HL-60/S4 treated with retinoic acid at 250 ng/mL for 4 days and 3 days (cell line): ENCODE measurements at regions not wholly inside any gene's neighbourhood (a gene's known extent, or its start where the extent isn't known, plus 50 kb on each side); places are given as distances from the start of the nearest gene placed in this dataset.
"Not testable (repeated sequence)": the region's sequence is repeated elsewhere in the genome, so short reads cannot be mapped to it uniquely, and the experiment has no call there.

Source experiments
- in situ Hi-C: fragments of 300-500 bp; cut with MboI; formaldehyde crosslinking; loops from 2 replicates; pipeline ENCODE4 v1.7.0; 2022; ENCODE audit warnings: low sequenced_read_pairs

GRCh38 chr2:198653311-198653710 lies 804.4 kb downstream of the SATB2 start:
- in situ Hi-C loops: loop anchor here (25.0 kb wide), 1 partner anchor 834 kb away; no protein-coding TSS in a partner anchor

- in situ Hi-C loops: loop anchor here (25.0 kb wide), 1 partner anchor 835 kb away; no protein-coding TSS in a partner anchor
These were observed 805.3 kb downstream of the SATB2 start for GRCh38 chr2:198652461-198652860.

- in situ Hi-C loops: no loop called here
These were observed 811.9 kb downstream of the SATB2 start for GRCh38 chr2:198645816-198646215.

- in situ Hi-C loops: no loop called here
These were observed 816.6 kb downstream of the SATB2 start for GRCh38 chr2:198641161-198641560.

- in situ Hi-C loops: no loop called here
These were observed 817.3 kb downstream of the SATB2 start for GRCh38 chr2:198640463-198640862.

GRCh38 chr2:198639580-198639979 lies 818.2 kb downstream of the SATB2 start:
- in situ Hi-C loops: no loop called here

- in situ Hi-C loops: no loop called here
These were observed 819.2 kb downstream of the SATB2 start for GRCh38 chr2:198638577-198638976.

- in situ Hi-C loops: no loop called here
These were observed 826.0 kb downstream of the PLCL1 start for GRCh38 chr2:198630384-198630783.

- in situ Hi-C loops: no loop called here
These were observed 824.2 kb downstream of the PLCL1 start for GRCh38 chr2:198628596-198628995.

GRCh38 chr2:198622986-198623730 lies 818.8 kb downstream of the PLCL1 start:
- in situ Hi-C loops: no loop called here

- in situ Hi-C loops: no loop called here
These were observed 811.6 kb downstream of the PLCL1 start for GRCh38 chr2:198615972-198616371.

GRCh38 chr2:198611201-198611600 lies 806.8 kb downstream of the PLCL1 start:
- in situ Hi-C loops: no loop called here

GRCh38 chr2:198604599-198604998 lies 800.2 kb downstream of the PLCL1 start:
- in situ Hi-C loops: no loop called here

- in situ Hi-C loops: not testable (repeated sequence)
These were observed 798.6 kb downstream of the PLCL1 start for GRCh38 chr2:198602986-198603385.

- in situ Hi-C loops: no loop called here
These were observed 793.3 kb downstream of the PLCL1 start for GRCh38 chr2:198597648-198598047.

- in situ Hi-C loops: no loop called here
These were observed 792.6 kb downstream of the PLCL1 start for GRCh38 chr2:198596985-198597384.

- in situ Hi-C loops: no loop called here
These were observed 791.3 kb downstream of the PLCL1 start for GRCh38 chr2:198595721-198596120.

- in situ Hi-C loops: no loop called here
These were observed 787.2 kb downstream of the PLCL1 start for GRCh38 chr2:198591586-198591985.

GRCh38 chr2:198587741-198588140 lies 783.3 kb downstream of the PLCL1 start:
- in situ Hi-C loops: no loop called here

GRCh38 chr2:198587240-198587639 lies 782.8 kb downstream of the PLCL1 start:
- in situ Hi-C loops: no loop called here

- in situ Hi-C loops: no loop called here
These were observed 767.0 kb downstream of the PLCL1 start for GRCh38 chr2:198571393-198571792.

- in situ Hi-C loops: no loop called here
These were observed 753.8 kb downstream of the PLCL1 start for GRCh38 chr2:198558176-198558575.

GRCh38 chr2:198546122-198546521 lies 741.7 kb downstream of the PLCL1 start:
- in situ Hi-C loops: no loop called here
